NT2/D1 (cell line): ENCODE measurements at regions not wholly inside any gene's neighbourhood (a gene's known extent, or its start where the extent isn't known, plus 50 kb on each side); places are given as distances from the start of the nearest gene placed in this dataset.

ENCODE experiments used
- YY1 ChIP-seq: IDR thresholded peaks from 2 replicates; pipeline ENCODE4 v1.6.1; 2011; ENCODE audit not compliant: insufficient read length, insufficient read depth
- ZNF274 ChIP-seq: IDR thresholded peaks from 2 replicates; pipeline ENCODE4 v1.6.1; 2011; ENCODE audit warnings: mild to moderate bottlenecking, low read depth, low read length

- TF ChIP-seq YY1 (no peak), ZNF274 (no peak)
Measured at GRCh38 chr1:98110674-98111073, 189.8 kb upstream of the DPYD start.
